ENCODE measurements at regions not wholly inside any gene's neighbourhood (a gene's known extent, or its start where the extent isn't known, plus 50 kb on each side); places are given as distances from the start of the nearest gene placed in this dataset.

DNA sequence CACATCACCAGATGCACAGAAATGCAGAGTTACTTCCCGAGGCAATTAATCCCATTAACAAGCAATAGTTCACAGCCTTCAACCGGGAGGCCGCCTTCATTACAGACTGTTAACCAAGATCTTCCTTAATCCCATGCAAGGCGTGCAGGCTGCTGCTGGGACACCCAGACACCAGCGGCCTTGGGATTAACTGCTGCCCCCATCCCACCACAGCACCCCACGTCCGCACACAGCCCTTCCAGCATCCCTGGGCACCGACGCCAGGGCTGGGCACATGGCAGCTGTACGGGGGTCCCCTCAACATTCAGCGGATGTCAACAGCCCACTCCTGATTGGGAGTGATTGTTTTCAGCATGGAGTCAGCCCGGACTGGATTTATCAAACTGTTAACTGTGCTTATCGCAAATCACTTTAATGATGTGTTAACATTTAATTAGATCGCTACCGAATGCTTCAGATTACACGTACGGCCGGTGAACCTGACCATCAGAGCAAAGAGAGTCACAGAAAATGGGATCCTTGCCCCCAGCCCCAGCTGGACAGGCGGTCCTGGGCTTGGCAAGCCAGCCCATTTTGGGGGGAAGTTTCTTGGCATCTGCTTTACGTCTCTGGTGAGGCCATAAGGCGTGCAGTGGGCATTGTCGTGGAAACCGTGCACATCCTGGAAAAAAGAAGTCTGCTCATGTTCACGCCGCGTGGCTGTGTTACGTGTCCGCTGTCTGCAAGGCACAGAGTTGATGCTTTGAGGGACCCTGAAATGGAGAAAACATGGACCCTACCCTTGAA lies 126.4 kb downstream of the HMX1 start:
- Histone ChIP-seq H3K9me3 (ENCODE audit: control insufficient read depth, low read length) (no peaks in the 10 kb centered on the region), H4K8ac (ENCODE audit: low read length) (no peak overlapping the region), H3K4me2 (ENCODE audit: low read length, poor library complexity, severe bottlenecking) (no peak overlapping the region), H2BK15ac (ENCODE audit: low read depth, poor library complexity, severe bottlenecking) (no peak overlapping the region), H3K14ac (ENCODE audit: low read length in 2 of 2) (no peak overlapping the region), H3K9ac (ENCODE audit: low read length) (no peak overlapping the region), H3K4me1 (ENCODE audit: control insufficient read depth, insufficient read depth, low read depth, low read length) (no peaks in the 10 kb centered on the region), H2AK5ac (ENCODE audit: low read length, severe bottlenecking) (no peak overlapping the region), H3K4ac (ENCODE audit: low read depth in 1 of 2, low read length in 2 of 2) (no peak overlapping the region), H3K36me3 (ENCODE audit: control insufficient read depth in 1 of 2, insufficient read depth in 2 of 2, low read depth in 1 of 2, low read length in 2 of 2) (no peaks in the 10 kb centered on the region), H3K79me1 (replicated peaks; ENCODE audit: low read length, poor library complexity, severe bottlenecking) (no peaks in the 10 kb centered on the region), H2BK120ac (ENCODE audit: low read depth, low read length) (no peak overlapping the region), H4K91ac (ENCODE audit: low read length) (no peak overlapping the region), H2BK12ac (ENCODE audit: low read length in 2 of 2) (no peak overlapping the region), H3K18ac (ENCODE audit: low read depth in 1 of 2, low read length in 2 of 2) (no peak overlapping the region), H3K27ac (ENCODE audit: low read length, poor library complexity, severe bottlenecking) (no peak overlapping the region), H3K23ac (ENCODE audit: low read length in 2 of 2) (no peak overlapping the region), H3K4me3 (ENCODE audit: insufficient read depth in 1 of 2, low read depth in 1 of 2, low read length in 2 of 2) (no peak overlapping the region), H2AFZ (ENCODE audit: low read depth, low read length) (no peak overlapping the region), H2BK5ac (ENCODE audit: low read depth, low read length, poor library complexity, severe bottlenecking) (no peak overlapping the region), H3K27me3 (ENCODE audit: control insufficient read depth in 1 of 2, insufficient read depth in 1 of 2, low read length in 2 of 2) (no peaks in the 10 kb centered on the region)
- DNase-seq = no peak
- 83% methylated on average over 28 of the region's 28 CpGs for WGBS

DNA sequence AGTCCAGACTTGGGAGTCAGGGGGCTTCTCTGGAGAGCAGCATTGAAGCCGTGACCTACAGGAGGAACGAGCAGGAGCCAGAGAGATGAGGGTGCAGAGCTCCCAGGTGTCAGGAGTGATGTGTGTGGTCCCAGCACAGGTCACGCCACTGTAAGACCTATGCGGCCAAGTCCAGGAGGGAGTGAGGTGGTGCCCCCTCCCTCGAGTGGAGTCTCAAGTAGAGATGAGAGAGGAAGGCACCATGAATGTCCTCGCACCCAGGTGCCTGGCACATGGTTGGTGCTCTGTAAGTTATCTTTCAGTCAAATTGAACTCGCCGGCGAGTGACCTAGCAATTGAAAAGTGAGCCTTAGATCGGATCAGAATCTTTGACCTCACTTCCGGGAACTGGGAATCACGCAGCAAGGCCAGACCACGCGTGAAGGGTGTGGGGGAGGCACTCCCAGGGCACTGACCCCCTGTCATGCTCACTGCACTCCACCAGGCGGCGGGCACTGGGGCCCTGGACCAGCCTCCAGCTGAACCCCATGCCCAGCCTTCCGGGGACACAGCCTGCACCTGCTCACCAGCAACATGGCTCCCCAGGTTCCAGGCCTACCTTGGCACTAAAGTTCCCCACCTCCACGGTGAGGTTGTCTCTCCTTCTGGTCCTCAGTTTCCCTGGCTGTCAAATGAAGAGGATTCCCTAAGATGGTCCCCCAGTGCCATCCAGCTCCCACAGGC lies 127.4 kb downstream of the HMX1 start:
- Histone ChIP-seq H3K4me3 (ENCODE audit: insufficient read depth in 1 of 2, low read depth in 1 of 2, low read length in 2 of 2) (no peak overlapping the region), H3K79me1 (replicated peaks; ENCODE audit: low read length, poor library complexity, severe bottlenecking) (no peaks in the 10 kb centered on the region), H3K9ac (ENCODE audit: low read length) (no peak overlapping the region), H3K27me3 (ENCODE audit: control insufficient read depth in 1 of 2, insufficient read depth in 1 of 2, low read length in 2 of 2) (no peaks in the 10 kb centered on the region), H2BK15ac (ENCODE audit: low read depth, poor library complexity, severe bottlenecking) (no peak overlapping the region), H3K4me1 (ENCODE audit: control insufficient read depth, insufficient read depth, low read depth, low read length) (no peaks in the 10 kb centered on the region), H3K18ac (ENCODE audit: low read depth in 1 of 2, low read length in 2 of 2) (no peak overlapping the region), H3K9me3 (ENCODE audit: control insufficient read depth, low read length) (no peaks in the 10 kb centered on the region), H2BK12ac (ENCODE audit: low read length in 2 of 2) (no peak overlapping the region), H2BK120ac (ENCODE audit: low read depth, low read length) (no peak overlapping the region), H4K8ac (ENCODE audit: low read length) (no peak overlapping the region), H2AFZ (ENCODE audit: low read depth, low read length) (no peak overlapping the region), H4K91ac (ENCODE audit: low read length) (no peak overlapping the region), H3K23ac (ENCODE audit: low read length in 2 of 2) (no peak overlapping the region), H2BK5ac (ENCODE audit: low read depth, low read length, poor library complexity, severe bottlenecking) (no peak overlapping the region), H3K4me2 (ENCODE audit: low read length, poor library complexity, severe bottlenecking) (no peak overlapping the region), H3K36me3 (ENCODE audit: control insufficient read depth in 1 of 2, insufficient read depth in 2 of 2, low read depth in 1 of 2, low read length in 2 of 2) (no peaks in the 10 kb centered on the region), H3K14ac (ENCODE audit: low read length in 2 of 2) (no peak overlapping the region), H3K27ac (ENCODE audit: low read length, poor library complexity, severe bottlenecking) (no peak overlapping the region), H3K4ac (ENCODE audit: low read depth in 1 of 2, low read length in 2 of 2) (no peak overlapping the region), H2AK5ac (ENCODE audit: low read length, severe bottlenecking) (no peak overlapping the region)
- DNase-seq = no peak
- 80% methylated on average over 18 of the region's 18 CpGs for WGBS

- Histone ChIP-seq H3K4me2 (ENCODE audit: low read length, poor library complexity, severe bottlenecking) (no peak overlapping the region), H2BK15ac (ENCODE audit: low read depth, poor library complexity, severe bottlenecking) (no peak overlapping the region), H3K18ac (ENCODE audit: low read depth in 1 of 2, low read length in 2 of 2) (no peak overlapping the region)
Observed at GRCh38 chr4:8742546-8742945, 129.1 kb downstream of the HMX1 start.

DNA sequence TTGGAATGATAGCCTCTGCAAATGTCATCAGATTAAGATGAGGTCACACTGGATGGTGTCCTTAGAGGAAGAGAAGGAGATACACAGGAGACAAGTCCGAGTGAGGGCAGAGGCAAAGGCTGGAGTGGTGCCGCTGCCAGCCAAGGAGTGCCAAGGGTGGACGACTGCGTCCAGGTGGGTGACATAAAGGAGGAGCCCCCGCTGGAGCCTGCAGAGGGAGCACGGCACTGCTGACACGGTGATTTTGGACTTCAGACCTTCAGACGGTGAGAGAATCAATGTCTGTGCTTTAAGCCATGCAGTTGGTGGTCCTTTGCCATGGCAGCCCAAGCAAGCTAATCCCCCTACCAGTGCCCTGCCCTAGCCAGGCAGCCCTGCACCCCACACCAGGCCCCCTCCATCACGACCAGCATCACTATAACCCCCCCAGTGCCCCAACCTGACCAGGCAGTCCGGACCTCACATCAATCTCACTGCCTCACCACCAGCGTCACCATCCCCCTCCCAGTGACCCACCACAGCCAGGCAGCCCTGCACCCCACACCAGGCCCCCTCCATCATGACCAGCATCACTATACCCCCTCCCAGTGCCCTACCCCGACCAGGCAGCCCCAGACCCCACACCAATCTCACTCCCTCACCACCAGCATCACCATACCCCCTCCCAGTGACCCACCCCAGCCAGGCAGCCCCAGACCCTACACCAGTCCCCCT lies 130.0 kb downstream of the HMX1 start:
- no peak overlapping the region for H3K4ac ChIP-seq (ENCODE audit: low read depth in 1 of 2, low read length in 2 of 2)
- DNase-seq = no peak
- no peak overlapping the region for H3K9ac ChIP-seq (ENCODE audit: low read length)
- H3K36me3 ChIP-seq (ENCODE audit: control insufficient read depth in 1 of 2, insufficient read depth in 2 of 2, low read depth in 1 of 2, low read length in 2 of 2) = no peaks in the 10 kb centered on the region
- no peak overlapping the region for H4K8ac ChIP-seq (ENCODE audit: low read length)
- no peaks in the 10 kb centered on the region for H3K4me1 ChIP-seq (ENCODE audit: control insufficient read depth, insufficient read depth, low read depth, low read length)
- no peak overlapping the region for H3K27ac ChIP-seq (ENCODE audit: low read length, poor library complexity, severe bottlenecking)
- no peak overlapping the region for H2AK5ac ChIP-seq (ENCODE audit: low read length, severe bottlenecking)
- no peak overlapping the region for H3K14ac ChIP-seq (ENCODE audit: low read length in 2 of 2)
- no peak overlapping the region for H3K18ac ChIP-seq (ENCODE audit: low read depth in 1 of 2, low read length in 2 of 2)
- no peak overlapping the region for H2AFZ ChIP-seq (ENCODE audit: low read depth, low read length)
- no peak overlapping the region for H3K4me2 ChIP-seq (ENCODE audit: low read length, poor library complexity, severe bottlenecking)
- no peak overlapping the region for H2BK120ac ChIP-seq (ENCODE audit: low read depth, low read length)
- H4K91ac ChIP-seq (ENCODE audit: low read length) = peak overlapping the region; percentile 41
- WGBS = 74% methylated on average over 12 of the region's 12 CpGs
- H3K27me3 ChIP-seq (ENCODE audit: control insufficient read depth in 1 of 2, insufficient read depth in 1 of 2, low read length in 2 of 2) = no peaks in the 10 kb centered on the region
- H3K23ac ChIP-seq (ENCODE audit: low read length in 2 of 2) = no peak overlapping the region
- H2BK5ac ChIP-seq (ENCODE audit: low read depth, low read length, poor library complexity, severe bottlenecking) = no peak overlapping the region
- H3K79me1 ChIP-seq (replicated peaks; ENCODE audit: low read length, poor library complexity, severe bottlenecking) = no peaks in the 10 kb centered on the region
- no peaks in the 10 kb centered on the region for H3K9me3 ChIP-seq (ENCODE audit: control insufficient read depth, low read length)
- H3K4me3 ChIP-seq (ENCODE audit: insufficient read depth in 1 of 2, low read depth in 1 of 2, low read length in 2 of 2) = no peak overlapping the region
- H2BK12ac ChIP-seq (ENCODE audit: low read length in 2 of 2) = no peak overlapping the region
- H2BK15ac ChIP-seq (ENCODE audit: low read depth, poor library complexity, severe bottlenecking) = no peak overlapping the region

More at GRCh38 chr4:8742546-8742945, 129.1 kb downstream of the HMX1 start:
- H3K4me1 ChIP-seq (ENCODE audit: control insufficient read depth, insufficient read depth, low read depth, low read length) = no peaks in the 10 kb centered on the region
- H2BK5ac ChIP-seq (ENCODE audit: low read depth, low read length, poor library complexity, severe bottlenecking) = no peak overlapping the region
- H3K27me3 ChIP-seq (ENCODE audit: control insufficient read depth in 1 of 2, insufficient read depth in 1 of 2, low read length in 2 of 2) = no peaks in the 10 kb centered on the region
- no peak for DNase-seq
- no peak overlapping the region for H4K8ac ChIP-seq (ENCODE audit: low read length)
- H3K36me3 ChIP-seq (ENCODE audit: control insufficient read depth in 1 of 2, insufficient read depth in 2 of 2, low read depth in 1 of 2, low read length in 2 of 2) = no peaks in the 10 kb centered on the region
- H2BK120ac ChIP-seq (ENCODE audit: low read depth, low read length) = no peak overlapping the region
- H3K9ac ChIP-seq (ENCODE audit: low read length) = no peak overlapping the region
- H3K4ac ChIP-seq (ENCODE audit: low read depth in 1 of 2, low read length in 2 of 2) = no peak overlapping the region
- H3K23ac ChIP-seq (ENCODE audit: low read length in 2 of 2) = no peak overlapping the region
- H3K4me3 ChIP-seq (ENCODE audit: insufficient read depth in 1 of 2, low read depth in 1 of 2, low read length in 2 of 2) = no peak overlapping the region
- 30% methylated on average over 2 of the region's 2 CpGs for WGBS
- no peak overlapping the region for H4K91ac ChIP-seq (ENCODE audit: low read length)
- H2AFZ ChIP-seq (ENCODE audit: low read depth, low read length) = no peak overlapping the region
- H2BK12ac ChIP-seq (ENCODE audit: low read length in 2 of 2) = no peak overlapping the region
- no peaks in the 10 kb centered on the region for H3K79me1 ChIP-seq (replicated peaks; ENCODE audit: low read length, poor library complexity, severe bottlenecking)
- H3K27ac ChIP-seq (ENCODE audit: low read length, poor library complexity, severe bottlenecking) = no peak overlapping the region
- no peak overlapping the region for H2AK5ac ChIP-seq (ENCODE audit: low read length, severe bottlenecking)
- H3K14ac ChIP-seq (ENCODE audit: low read length in 2 of 2) = no peak overlapping the region
- no peaks in the 10 kb centered on the region for H3K9me3 ChIP-seq (ENCODE audit: control insufficient read depth, low read length)

Measured in mesenchymal stem cell (in vitro differentiated cells and primary cell).